Osteoblast (primary cell): ENCODE measurements at regions not wholly inside any gene's neighbourhood (a gene's known extent, or its start where the extent isn't known, plus 50 kb on each side); places are given as distances from the start of the nearest gene placed in this dataset.

Experiments used
- DNase-seq: peaks from one replicate; pipeline ENCODE4 v3.0.0; 2011; ENCODE audit warnings: low spot score, mixed read lengths; ENCODE audit not compliant: insufficient read length; ENCODE audit errors: missing footprints
- H2AFZ ChIP-seq: 2 replicates; pipeline ENCODE4 v1.6.0; 2011; ENCODE audit warnings: mild to moderate bottlenecking, low read length
- H3K27ac ChIP-seq: 2 replicates; pipeline ENCODE4 v1.5.1; 2011; ENCODE audit warnings: mild to moderate bottlenecking, low read depth, low read length, moderate library complexity
- H3K27me3 ChIP-seq: 2 replicates; pipeline ENCODE4 v1.6.0; 2012; ENCODE audit warnings: mild to moderate bottlenecking, control low read depth, inconsistent platforms, low read length, moderate library complexity; ENCODE audit not compliant: insufficient read depth
- H3K36me3 ChIP-seq: 2 replicates; pipeline ENCODE4 v1.5.1; 2011; ENCODE audit warnings: mild to moderate bottlenecking, low read length, control low read depth, moderate library complexity; ENCODE audit not compliant: insufficient read depth
- H3K4me1 ChIP-seq: 2 replicates; pipeline ENCODE4 v1.5.1; 2011; ENCODE audit warnings: mild to moderate bottlenecking, low read length, control low read depth, moderate library complexity; ENCODE audit not compliant: insufficient read depth
- H3K4me2 ChIP-seq: 2 replicates; pipeline ENCODE4 v1.6.0; 2011; ENCODE audit warnings: mild to moderate bottlenecking, low read length; ENCODE audit not compliant: insufficient read depth
- H3K4me3 ChIP-seq: fragments of 200-600 bp; sonication (generic); 3 replicates; pipeline ENCODE4 v1.5.1; 2012; ENCODE audit warnings: mild to moderate bottlenecking, low read length, inconsistent platforms; ENCODE audit not compliant: insufficient read depth
- H3K79me2 ChIP-seq: 2 replicates; pipeline ENCODE4 v1.6.0; 2012; ENCODE audit warnings: mild to moderate bottlenecking, low read length, control low read depth, inconsistent platforms; ENCODE audit not compliant: insufficient read depth
- H3K9me3 ChIP-seq: 2 replicates; pipeline ENCODE4 v1.5.1; 2011; ENCODE audit warnings: low read depth, low read length, control low read depth
- H4K20me1 ChIP-seq: 2 replicates; pipeline ENCODE4 v1.6.0; 2012; ENCODE audit warnings: mild to moderate bottlenecking, low read length, control low read depth; ENCODE audit not compliant: insufficient read depth
- TF ChIP-seq, protein P1 (sequence below): IDR thresholded peaks from 2 replicates; pipeline ENCODE4 v1.5.1; 2011; ENCODE audit warnings: mild to moderate bottlenecking, low read depth, low read length, moderate library complexity; ENCODE audit errors: extremely low read depth

DNA sequence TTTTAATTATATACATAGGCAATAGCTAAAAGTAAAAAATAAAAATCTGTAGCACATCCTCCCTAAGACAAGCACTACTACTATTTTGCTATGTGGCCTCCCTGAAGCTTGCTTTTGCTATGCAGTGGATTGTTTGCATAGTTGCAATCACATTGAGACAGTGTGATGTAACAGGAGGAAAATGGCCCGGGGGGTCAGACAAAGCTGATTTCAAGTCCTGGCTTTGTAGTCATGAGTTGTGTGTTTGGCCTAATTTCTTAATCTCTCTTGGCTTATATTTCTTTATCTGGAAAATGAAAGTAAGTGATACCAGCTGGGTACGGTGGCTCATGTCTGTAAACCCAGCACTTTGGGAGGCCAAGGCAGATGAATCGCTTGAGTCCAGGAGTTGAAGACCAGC is 166.6 kb downstream of the LHFPL1 start:
- no peak overlapping the region for H2AFZ ChIP-seq
- DNase-seq = no peak
- no peak overlapping the region for H3K4me3 ChIP-seq
- H3K4me2 ChIP-seq = no peak overlapping the region
- no peaks in the 10 kb centered on the region for H4K20me1 ChIP-seq
- H3K27me3 ChIP-seq = no peaks in the 10 kb centered on the region
- H3K4me1 ChIP-seq = no peaks in the 10 kb centered on the region
- no peaks in the 10 kb centered on the region for H3K36me3 ChIP-seq
- no peak overlapping the region for H3K27ac ChIP-seq
- TF ChIP-seq, protein P1, sequence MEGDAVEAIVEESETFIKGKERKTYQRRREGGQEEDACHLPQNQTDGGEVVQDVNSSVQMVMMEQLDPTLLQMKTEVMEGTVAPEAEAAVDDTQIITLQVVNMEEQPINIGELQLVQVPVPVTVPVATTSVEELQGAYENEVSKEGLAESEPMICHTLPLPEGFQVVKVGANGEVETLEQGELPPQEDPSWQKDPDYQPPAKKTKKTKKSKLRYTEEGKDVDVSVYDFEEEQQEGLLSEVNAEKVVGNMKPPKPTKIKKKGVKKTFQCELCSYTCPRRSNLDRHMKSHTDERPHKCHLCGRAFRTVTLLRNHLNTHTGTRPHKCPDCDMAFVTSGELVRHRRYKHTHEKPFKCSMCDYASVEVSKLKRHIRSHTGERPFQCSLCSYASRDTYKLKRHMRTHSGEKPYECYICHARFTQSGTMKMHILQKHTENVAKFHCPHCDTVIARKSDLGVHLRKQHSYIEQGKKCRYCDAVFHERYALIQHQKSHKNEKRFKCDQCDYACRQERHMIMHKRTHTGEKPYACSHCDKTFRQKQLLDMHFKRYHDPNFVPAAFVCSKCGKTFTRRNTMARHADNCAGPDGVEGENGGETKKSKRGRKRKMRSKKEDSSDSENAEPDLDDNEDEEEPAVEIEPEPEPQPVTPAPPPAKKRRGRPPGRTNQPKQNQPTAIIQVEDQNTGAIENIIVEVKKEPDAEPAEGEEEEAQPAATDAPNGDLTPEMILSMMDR = no peak
- H3K79me2 ChIP-seq = no peaks in the 10 kb centered on the region
- H3K9me3 ChIP-seq = no peaks in the 10 kb centered on the region

DNA sequence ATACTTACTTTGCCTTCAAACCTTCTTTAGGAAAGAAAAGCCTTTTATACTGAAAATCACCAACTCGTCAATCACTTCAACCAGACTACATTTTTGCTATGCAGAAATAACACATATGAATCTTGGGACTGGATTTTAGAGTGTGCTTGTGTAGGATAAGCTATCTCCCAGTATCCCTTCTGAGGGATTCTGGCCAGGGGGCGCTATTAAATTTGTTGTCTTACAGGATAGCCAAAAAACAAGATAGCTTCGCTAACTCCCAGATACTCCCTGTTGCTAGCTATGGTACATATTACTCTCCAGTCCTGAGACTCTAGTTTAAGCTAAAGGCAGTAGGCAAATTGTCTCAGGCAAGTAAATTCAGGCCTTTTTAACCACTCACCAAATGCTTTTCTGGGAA is 167.2 kb downstream of the LHFPL1 start:
- H3K4me1 ChIP-seq = no peaks in the 10 kb centered on the region
- no peak for DNase-seq
- TF ChIP-seq, protein P1 = no peak
- H3K4me2 ChIP-seq = no peak overlapping the region
- H4K20me1 ChIP-seq = no peaks in the 10 kb centered on the region
- no peaks in the 10 kb centered on the region for H3K27me3 ChIP-seq
- H2AFZ ChIP-seq = no peak overlapping the region
- no peak overlapping the region for H3K4me3 ChIP-seq
- H3K27ac ChIP-seq = no peak overlapping the region
- H3K36me3 ChIP-seq = no peaks in the 10 kb centered on the region
- no peaks in the 10 kb centered on the region for H3K9me3 ChIP-seq
- no peaks in the 10 kb centered on the region for H3K79me2 ChIP-seq

DNA sequence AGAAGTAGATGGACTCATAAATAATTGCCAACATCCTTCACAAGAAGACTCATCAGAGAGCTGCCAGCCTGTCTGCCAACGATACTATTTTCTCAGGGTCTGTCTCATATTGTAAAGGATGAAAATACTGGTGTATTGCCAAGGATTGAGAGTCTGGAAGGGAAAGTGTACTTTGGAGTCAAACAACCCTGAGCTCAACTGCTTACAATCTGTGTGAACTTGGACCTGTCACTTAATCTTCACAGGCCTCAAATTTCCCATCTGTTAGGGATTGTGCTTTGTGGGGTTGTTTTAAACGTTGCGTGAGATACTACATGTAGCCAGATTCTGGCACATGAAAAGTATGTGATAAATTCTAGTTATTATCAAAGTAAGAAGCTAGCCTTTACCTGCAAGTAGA is 169.1 kb downstream of the LHFPL1 start:
- H3K4me2 ChIP-seq = no peak overlapping the region
- no peaks in the 10 kb centered on the region for H3K9me3 ChIP-seq
- no peaks in the 10 kb centered on the region for H3K4me1 ChIP-seq
- TF ChIP-seq, protein P1 = no peak
- H3K79me2 ChIP-seq = no peaks in the 10 kb centered on the region
- no peak overlapping the region for H3K27ac ChIP-seq
- DNase-seq = no peak
- H4K20me1 ChIP-seq = no peaks in the 10 kb centered on the region
- no peaks in the 10 kb centered on the region for H3K27me3 ChIP-seq
- no peak overlapping the region for H2AFZ ChIP-seq
- H3K36me3 ChIP-seq = no peaks in the 10 kb centered on the region
- no peak overlapping the region for H3K4me3 ChIP-seq

DNA sequence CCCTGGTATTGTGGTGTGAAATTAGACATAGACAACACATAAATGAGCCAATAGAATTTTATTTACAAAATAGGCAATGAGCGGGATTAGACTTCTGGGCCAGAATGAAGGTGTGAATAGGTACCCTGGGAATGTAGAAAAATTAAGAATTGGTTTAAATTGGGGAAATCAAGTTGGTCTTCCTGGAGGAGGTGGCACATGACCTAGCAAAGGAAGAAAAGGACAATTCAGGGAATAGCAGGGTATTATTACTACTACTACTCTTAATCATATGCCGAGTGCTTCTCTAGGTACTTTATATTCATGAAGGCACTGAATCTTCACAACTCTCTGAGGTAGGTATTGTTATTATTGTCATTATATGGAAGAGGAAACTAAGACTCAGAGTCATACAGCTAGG is 202.1 kb downstream of the LHFPL1 start:
- H3K4me1 ChIP-seq = no peaks in the 10 kb centered on the region
- no peak overlapping the region for H2AFZ ChIP-seq
- TF ChIP-seq, protein P1 = no peak
- no peak overlapping the region for H3K27ac ChIP-seq
- no peaks in the 10 kb centered on the region for H3K79me2 ChIP-seq
- no peaks in the 10 kb centered on the region for H3K36me3 ChIP-seq
- H3K4me3 ChIP-seq = no peak overlapping the region
- no peaks in the 10 kb centered on the region for H4K20me1 ChIP-seq
- no peak for DNase-seq
- no peaks in the 10 kb centered on the region for H3K27me3 ChIP-seq
- H3K4me2 ChIP-seq = no peak overlapping the region
- no peaks in the 10 kb centered on the region for H3K9me3 ChIP-seq
